Stimulated activated CD8-positive, alpha-beta memory T cell treated with anti-CD3 and anti-CD28 coated beads, Interleukin-2, amount 100 ng/mL, for 1 hour (primary cell): ENCODE measurements at regions not wholly inside any gene's neighbourhood (a gene's known extent, or its start where the extent isn't known, plus 50 kb on each side); places are given as distances from the start of the nearest gene placed in this dataset.

Experiments
- DNase-seq, 2 donors: peaks; one replicate each; pipeline ENCODE4 v3.0.0-alpha.2; 2020; ENCODE audit warnings: low read depth in 2 of 2

- no peak for DNase-seq
Measured at GRCh38 chr13:44174769-44175425, 198.7 kb upstream of the SERP2 start.

GRCh38 chr13:44176173-44176572 is 197.5 kb upstream of the SERP2 start:
- no peak for DNase-seq

GRCh38 chr13:44180876-44181536 is 192.6 kb upstream of the SERP2 start:
- DNase-seq: no peak

GRCh38 chr13:44181931-44182330 is 191.7 kb upstream of the SERP2 start:
- no peak for DNase-seq

GRCh38 chr13:44184740-44185139 is 188.9 kb upstream of the SERP2 start:
- DNase-seq: no peak

- no peak for DNase-seq
Measured at GRCh38 chr13:44188257-44188656, 185.4 kb upstream of the SERP2 start.

- no peak for DNase-seq
Measured at GRCh38 chr13:44189085-44189484, 184.5 kb upstream of the SERP2 start.

GRCh38 chr13:44191103-44191502 is 182.5 kb upstream of the SERP2 start:
- DNase-seq: no peak

GRCh38 chr13:44191504-44192171 is 182.0 kb upstream of the SERP2 start:
- peak; percentile 1 to 2 for DNase-seq

GRCh38 chr13:44193731-44194130 is 179.9 kb upstream of the SERP2 start:
- DNase-seq: no peak

- no peak for DNase-seq
Measured at GRCh38 chr13:44195245-44195644, 178.4 kb upstream of the SERP2 start.

GRCh38 chr13:44196196-44196751 is 177.3 kb upstream of the SERP2 start:
- DNase-seq: no peak

- no peak for DNase-seq
Measured at GRCh38 chr13:44197791-44198770, 175.5 kb upstream of the SERP2 start.

- DNase-seq: no peak
Measured at GRCh38 chr13:44198826-44199225, 174.8 kb upstream of the SERP2 start.

- no peak for DNase-seq
Measured at GRCh38 chr13:44199627-44200207, 173.9 kb upstream of the SERP2 start.

- DNase-seq: no peak
Measured at GRCh38 chr13:44206434-44206833, 167.2 kb upstream of the SERP2 start.

- no peak for DNase-seq
Measured at GRCh38 chr13:44207476-44207875, 166.1 kb upstream of the SERP2 start.

- no peak for DNase-seq
Measured at GRCh38 chr13:44210525-44210924, 163.1 kb upstream of the SERP2 start.

- DNase-seq: no peak
Measured at GRCh38 chr13:44211286-44211685, 162.3 kb upstream of the SERP2 start.

GRCh38 chr13:44211704-44212346 is 161.8 kb upstream of the SERP2 start:
- no peak for DNase-seq
